ENCODE measurements at regions not wholly inside any gene's neighbourhood (a gene's known extent, or its start where the extent isn't known, plus 50 kb on each side); places are given as distances from the start of the nearest gene placed in this dataset.

- TF ChIP-seq, protein P1, sequence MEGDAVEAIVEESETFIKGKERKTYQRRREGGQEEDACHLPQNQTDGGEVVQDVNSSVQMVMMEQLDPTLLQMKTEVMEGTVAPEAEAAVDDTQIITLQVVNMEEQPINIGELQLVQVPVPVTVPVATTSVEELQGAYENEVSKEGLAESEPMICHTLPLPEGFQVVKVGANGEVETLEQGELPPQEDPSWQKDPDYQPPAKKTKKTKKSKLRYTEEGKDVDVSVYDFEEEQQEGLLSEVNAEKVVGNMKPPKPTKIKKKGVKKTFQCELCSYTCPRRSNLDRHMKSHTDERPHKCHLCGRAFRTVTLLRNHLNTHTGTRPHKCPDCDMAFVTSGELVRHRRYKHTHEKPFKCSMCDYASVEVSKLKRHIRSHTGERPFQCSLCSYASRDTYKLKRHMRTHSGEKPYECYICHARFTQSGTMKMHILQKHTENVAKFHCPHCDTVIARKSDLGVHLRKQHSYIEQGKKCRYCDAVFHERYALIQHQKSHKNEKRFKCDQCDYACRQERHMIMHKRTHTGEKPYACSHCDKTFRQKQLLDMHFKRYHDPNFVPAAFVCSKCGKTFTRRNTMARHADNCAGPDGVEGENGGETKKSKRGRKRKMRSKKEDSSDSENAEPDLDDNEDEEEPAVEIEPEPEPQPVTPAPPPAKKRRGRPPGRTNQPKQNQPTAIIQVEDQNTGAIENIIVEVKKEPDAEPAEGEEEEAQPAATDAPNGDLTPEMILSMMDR (IDR thresholded peaks at IDR 0.05) = no peak
- no peak for TF ChIP-seq EZH2 (IDR thresholded peaks at IDR 0.05; ENCODE audit: borderline replicate concordance, insufficient read depth, low read depth, low read length, poor library complexity, severe bottlenecking)
Measured at GRCh38 chr10:2761971-2762370, 305.4 kb upstream of the PFKP start.

All from B cell (primary cell).